Skeletal muscle satellite cell (primary cell): ENCODE measurements at regions not wholly inside any gene's neighbourhood (a gene's known extent, or its start where the extent isn't known, plus 50 kb on each side); places are given as distances from the start of the nearest gene placed in this dataset.

ENCODE experiments used
- H3K27me3 ChIP-seq: 2 replicates; pipeline ENCODE4 v1.7.0; 2013; ENCODE audit warnings: low read length; ENCODE audit not compliant: control insufficient read depth, insufficient read depth
- H3K36me3 ChIP-seq: 2 replicates; pipeline ENCODE4 v1.7.0; 2013; ENCODE audit warnings: mild to moderate bottlenecking, control low read depth, low read length; ENCODE audit not compliant: insufficient read depth
- H3K4me1 ChIP-seq: 2 replicates; pipeline ENCODE4 v1.7.0; 2013; ENCODE audit warnings: low read length; ENCODE audit not compliant: control insufficient read depth, insufficient read depth
- H3K4me2 ChIP-seq: 2 replicates; pipeline ENCODE4 v1.7.0; 2013; ENCODE audit warnings: mild to moderate bottlenecking, low read length
- H3K4me3 ChIP-seq: 2 replicates; pipeline ENCODE4 v1.7.0; 2013; ENCODE audit warnings: low read length
- H3K9ac ChIP-seq: 2 replicates; pipeline ENCODE4 v1.7.0; 2013; ENCODE audit warnings: mild to moderate bottlenecking, low read depth, low read length, moderate library complexity
- H3K9me3 ChIP-seq: replicated peaks from 2 replicates; pipeline ENCODE4 v1.7.0; 2013; ENCODE audit warnings: mild to moderate bottlenecking, control low read depth, low read length

GRCh38 chr13:31913459-31913858, 118.1 kb upstream of the FRY start:
- Histone ChIP-seq H3K9ac (no peak overlapping the region), H3K9me3 (no peaks in the 10 kb centered on the region), H3K4me3 (no peak overlapping the region), H3K36me3 (no peaks in the 10 kb centered on the region), H3K27me3 (no peaks in the 10 kb centered on the region), H3K4me2 (no peak overlapping the region), H3K4me1 (peaks cover 6% of the 10 kb centered on the region)

- Histone ChIP-seq H3K9me3 (no peaks in the 10 kb centered on the region), H3K27me3 (no peaks in the 10 kb centered on the region)
Observed at GRCh38 chr13:31914843-31915242, 116.7 kb upstream of the FRY start.

GRCh38 chr13:31918707-31919106, 112.9 kb upstream of the FRY start:
- no peaks in the 10 kb centered on the region for H3K36me3 ChIP-seq
- no peak overlapping the region for H3K4me3 ChIP-seq
- H3K4me2 ChIP-seq, result no peak overlapping the region
- H3K27me3 ChIP-seq, result no peaks in the 10 kb centered on the region
- H3K9me3 ChIP-seq, result no peaks in the 10 kb centered on the region
- no peak overlapping the region for H3K9ac ChIP-seq
- peaks cover 8% of the 10 kb centered on the region for H3K4me1 ChIP-seq

More at GRCh38 chr13:31914843-31915242, 116.7 kb upstream of the FRY start:
- Histone ChIP-seq H3K4me2 (no peak overlapping the region), H3K36me3 (no peaks in the 10 kb centered on the region), H3K4me3 (no peak overlapping the region), H3K4me1 (no peaks in the 10 kb centered on the region), H3K9ac (no peak overlapping the region)

GRCh38 chr13:31919241-31919640, 112.3 kb upstream of the FRY start:
- peaks cover 8% of the 10 kb centered on the region for H3K4me1 ChIP-seq
- H3K27me3 ChIP-seq, result no peaks in the 10 kb centered on the region
- no peak overlapping the region for H3K9ac ChIP-seq
- no peaks in the 10 kb centered on the region for H3K9me3 ChIP-seq
- no peak overlapping the region for H3K4me3 ChIP-seq
- H3K4me2 ChIP-seq, result no peak overlapping the region
- H3K36me3 ChIP-seq, result no peaks in the 10 kb centered on the region

GRCh38 chr13:31919971-31920726, 111.4 kb upstream of the FRY start:
- Histone ChIP-seq H3K9me3 (no peaks in the 10 kb centered on the region), H3K4me1 (peaks cover 8% of the 10 kb centered on the region), H3K4me3 (no peak overlapping the region), H3K27me3 (no peaks in the 10 kb centered on the region), H3K9ac (no peak overlapping the region), H3K36me3 (no peaks in the 10 kb centered on the region), H3K4me2 (no peak overlapping the region)

- peaks cover 8% of the 10 kb centered on the region for H3K4me1 ChIP-seq
- no peak overlapping the region for H3K9ac ChIP-seq
- H3K4me3 ChIP-seq, result no peak overlapping the region
- H3K4me2 ChIP-seq, result no peak overlapping the region
- no peaks in the 10 kb centered on the region for H3K9me3 ChIP-seq
- H3K27me3 ChIP-seq, result no peaks in the 10 kb centered on the region
- H3K36me3 ChIP-seq, result no peaks in the 10 kb centered on the region
Observed at GRCh38 chr13:31920727-31921100, 110.9 kb upstream of the FRY start.

- Histone ChIP-seq H3K36me3 (no peaks in the 10 kb centered on the region), H3K4me3 (no peak overlapping the region), H3K27me3 (no peaks in the 10 kb centered on the region), H3K9me3 (no peaks in the 10 kb centered on the region), H3K4me2 (no peak overlapping the region), H3K4me1 (peaks cover 8% of the 10 kb centered on the region), H3K9ac (no peak overlapping the region)
Observed at GRCh38 chr13:31922724-31923123, 108.8 kb upstream of the FRY start.

GRCh38 chr13:31923134-31923763, 108.3 kb upstream of the FRY start:
- Histone ChIP-seq H3K9me3 (no peaks in the 10 kb centered on the region), H3K4me1 (peaks cover 8% of the 10 kb centered on the region), H3K9ac (no peak overlapping the region), H3K27me3 (no peaks in the 10 kb centered on the region), H3K4me3 (no peak overlapping the region), H3K36me3 (no peaks in the 10 kb centered on the region), H3K4me2 (no peak overlapping the region)

- Histone ChIP-seq H3K9ac (no peak overlapping the region), H3K27me3 (no peaks in the 10 kb centered on the region), H3K4me2 (no peak overlapping the region), H3K36me3 (no peaks in the 10 kb centered on the region), H3K4me3 (no peak overlapping the region), H3K4me1 (peaks cover 14% of the 10 kb centered on the region), H3K9me3 (no peaks in the 10 kb centered on the region)
Observed at GRCh38 chr13:31925079-31925478, 106.5 kb upstream of the FRY start.

- H3K4me1 ChIP-seq, result peaks cover 12% of the 10 kb centered on the region
- H3K4me3 ChIP-seq, result no peak overlapping the region
- no peaks in the 10 kb centered on the region for H3K36me3 ChIP-seq
- H3K4me2 ChIP-seq, result no peak overlapping the region
- no peaks in the 10 kb centered on the region for H3K27me3 ChIP-seq
- H3K9me3 ChIP-seq, result no peaks in the 10 kb centered on the region
- H3K9ac ChIP-seq, result no peak overlapping the region
Observed at GRCh38 chr13:31927219-31927653, 104.3 kb upstream of the FRY start.

- Histone ChIP-seq H3K9ac (no peak overlapping the region), H3K4me2 (no peak overlapping the region), H3K9me3 (no peaks in the 10 kb centered on the region), H3K36me3 (no peaks in the 10 kb centered on the region), H3K4me3 (no peak overlapping the region), H3K27me3 (no peaks in the 10 kb centered on the region), H3K4me1 (peaks cover 12% of the 10 kb centered on the region)
Observed at GRCh38 chr13:31929031-31929770, 102.4 kb upstream of the FRY start.
